ENCODE measurements at regions not wholly inside any gene's neighbourhood (a gene's known extent, or its start where the extent isn't known, plus 50 kb on each side); places are given as distances from the start of the nearest gene placed in this dataset.

DNA sequence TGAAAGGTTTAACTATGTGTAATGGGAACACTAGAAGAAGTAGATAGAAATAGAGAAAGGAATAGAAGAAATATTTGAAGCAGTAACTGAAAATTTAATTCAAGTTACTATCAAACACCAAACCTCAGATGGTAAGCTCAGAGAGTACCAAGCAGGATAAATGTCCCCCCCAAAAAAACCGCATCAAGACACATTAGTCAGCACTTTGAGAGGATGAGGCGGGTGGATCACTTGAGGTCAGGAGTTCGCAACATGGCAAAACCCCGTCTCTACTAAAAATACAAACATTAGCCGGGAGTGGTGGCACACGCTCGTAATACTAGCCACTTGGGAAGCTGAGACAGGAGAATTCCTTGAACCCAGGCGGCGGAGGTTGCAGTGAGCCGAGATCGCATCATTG, 253.1 kb downstream of the C6orf118 start:
- POLR2A ChIA-PET, result interaction anchor here (0.7 kb wide), 1 partner anchor 56 kb away, joined by 3 read pairs; no protein-coding TSS in a partner anchor
- Histone ChIP-seq H3K4me2 (ENCODE audit: low read length) (no peak overlapping the region), H3K79me2 (ENCODE audit: insufficient read depth, low read length) (no peaks in the 10 kb centered on the region), H3K9ac (ENCODE audit: low read length) (no peak overlapping the region), H3K9me2 (ENCODE audit: insufficient read depth) (no peaks in the 10 kb centered on the region), H3K9me3 (ENCODE audit: control insufficient read depth in 1 of 2, insufficient read depth in 1 of 2, low read depth in 1 of 2, low read length in 2 of 2) (peaks cover 0 to 11% of the 10 kb centered on the region in 2 experiments; a peak in 2 of 4 replicates), H3K4me1 (ENCODE audit: control insufficient read depth in 1 of 2, insufficient read depth in 2 of 2, low read length in 2 of 2) (no peaks in the 10 kb centered on the region), H3K27me3 (ENCODE audit: insufficient read depth, low read length) (no peaks in the 10 kb centered on the region), H2AFZ (ENCODE audit: low read depth, low read length, poor library complexity, severe bottlenecking) (no peak overlapping the region), H4K20me1 (ENCODE audit: insufficient read depth) (no peaks in the 10 kb centered on the region), H3K4me3 (replicated peaks in 1 of 2; ENCODE audit: low read depth in 1 of 2, low read length in 2 of 2) (no peak overlapping the region), H3K27ac (ENCODE audit: low read depth, low read length) (no peak overlapping the region), H3K36me3 (ENCODE audit: control insufficient read depth in 1 of 2, insufficient read depth in 2 of 2, low read length in 2 of 2) (no peaks in the 10 kb centered on the region)
- TF ChIP-seq, protein P1, sequence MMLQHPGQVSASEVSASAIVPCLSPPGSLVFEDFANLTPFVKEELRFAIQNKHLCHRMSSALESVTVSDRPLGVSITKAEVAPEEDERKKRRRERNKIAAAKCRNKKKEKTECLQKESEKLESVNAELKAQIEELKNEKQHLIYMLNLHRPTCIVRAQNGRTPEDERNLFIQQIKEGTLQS (IDR thresholded peaks at IDR 0.05), result no peak
- TF ChIP-seq YY1 (IDR thresholded peaks at IDR 0.05; ENCODE audit: extremely low read depth, insufficient replicate concordance, low read depth, low read length) (no peak), EZH2phosphoT487 (IDR thresholded peaks at IDR 0.05; ENCODE audit: borderline replicate concordance) (no peak)
- intact Hi-C loops (cut with micrococcal nuclease), result no loop called here
- no TSS peak for BruUV-seq (replicated peaks)
- RAD21 ChIA-PET (ENCODE audit: low non-redundant PET in 1 of 2, low total read pairs in 2 of 2, uncharacterized antibody in 2 of 2, unreplicated experiment in 2 of 2), result no interaction called here
- ATAC-seq (no peak), DNase-seq (ENCODE audit: low read depth, low spot score) (no peak)
- CTCF ChIA-PET, result no interaction called here

- TF ChIP-seq EZH2phosphoT487 (IDR thresholded peaks at IDR 0.05; ENCODE audit: borderline replicate concordance), result no peak
- ChIA-PET CTCF (no interaction called here), RAD21 (ENCODE audit: low non-redundant PET in 1 of 2, low total read pairs in 2 of 2, uncharacterized antibody in 2 of 2, unreplicated experiment in 2 of 2) (no interaction called here), POLR2A (no interaction called here)
- intact Hi-C loops (cut with micrococcal nuclease), result no loop called here
- no TSS peak for BruUV-seq (replicated peaks)
- H3K9me3 ChIP-seq (ENCODE audit: control insufficient read depth in 1 of 2, insufficient read depth in 1 of 2, low read depth in 1 of 2, low read length in 2 of 2), result peaks cover 0 to 11% of the 10 kb centered on the region in 2 experiments; a peak in 2 of 4 replicates
- no peak overlapping the region for H3K4me3 ChIP-seq (replicated peaks in 1 of 2; ENCODE audit: low read depth in 1 of 2, low read length in 2 of 2)
- no peaks in the 10 kb centered on the region for H3K79me2 ChIP-seq (ENCODE audit: insufficient read depth, low read length)
- H3K9ac ChIP-seq (ENCODE audit: low read length), result no peak overlapping the region
- H3K36me3 ChIP-seq (ENCODE audit: control insufficient read depth in 1 of 2, insufficient read depth in 2 of 2, low read length in 2 of 2), result no peaks in the 10 kb centered on the region
- DNase-seq (ENCODE audit: low read depth, low spot score), result no peak
- H3K4me1 ChIP-seq (ENCODE audit: control insufficient read depth in 1 of 2, insufficient read depth in 2 of 2, low read length in 2 of 2), result no peaks in the 10 kb centered on the region
- H3K4me2 ChIP-seq (ENCODE audit: low read length), result no peak overlapping the region
- H4K20me1 ChIP-seq (ENCODE audit: insufficient read depth), result no peaks in the 10 kb centered on the region
- H3K9me2 ChIP-seq (ENCODE audit: insufficient read depth), result no peaks in the 10 kb centered on the region
- H3K27me3 ChIP-seq (ENCODE audit: insufficient read depth, low read length), result no peaks in the 10 kb centered on the region
- H2AFZ ChIP-seq (ENCODE audit: low read depth, low read length, poor library complexity, severe bottlenecking), result no peak overlapping the region
- ATAC-seq, result no peak
- H3K27ac ChIP-seq (ENCODE audit: low read depth, low read length), result no peak overlapping the region
Observed at GRCh38 chr6:165055231-165055630, 254.2 kb downstream of the C6orf118 start.
